ENCODE measurements at regions not wholly inside any gene's neighbourhood (a gene's known extent, or its start where the extent isn't known, plus 50 kb on each side); places are given as distances from the start of the nearest gene placed in this dataset.
"Not testable (repeated sequence)": the region's sequence is repeated elsewhere in the genome, so short reads cannot be mapped to it uniquely, and the experiment has no call there.

- no peak for DNase-seq
Measured at GRCh38 chr20:40894237-40894630, 134.4 kb upstream of the TOP1 start.

DNA sequence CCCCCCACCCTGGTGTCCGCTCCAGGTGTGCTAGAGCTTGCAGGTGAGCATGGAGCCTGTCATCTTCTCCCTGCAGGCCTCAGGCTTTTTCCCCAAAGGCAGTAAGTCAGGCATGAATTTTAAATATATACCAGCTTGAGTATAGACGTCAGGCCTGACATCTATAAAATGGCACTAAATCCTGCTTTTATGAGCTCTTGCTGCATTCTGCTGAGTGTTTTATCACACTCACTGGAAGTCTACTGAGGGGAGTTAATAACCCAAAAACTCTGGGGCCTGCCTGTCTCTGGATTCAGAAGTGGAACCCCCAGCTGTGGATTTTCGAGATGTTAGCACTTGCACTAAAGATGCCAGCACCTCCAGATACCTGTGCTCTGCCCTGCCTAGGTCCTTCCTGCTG is 133.4 kb upstream of the TOP1 start:
- no peak for DNase-seq

DNA sequence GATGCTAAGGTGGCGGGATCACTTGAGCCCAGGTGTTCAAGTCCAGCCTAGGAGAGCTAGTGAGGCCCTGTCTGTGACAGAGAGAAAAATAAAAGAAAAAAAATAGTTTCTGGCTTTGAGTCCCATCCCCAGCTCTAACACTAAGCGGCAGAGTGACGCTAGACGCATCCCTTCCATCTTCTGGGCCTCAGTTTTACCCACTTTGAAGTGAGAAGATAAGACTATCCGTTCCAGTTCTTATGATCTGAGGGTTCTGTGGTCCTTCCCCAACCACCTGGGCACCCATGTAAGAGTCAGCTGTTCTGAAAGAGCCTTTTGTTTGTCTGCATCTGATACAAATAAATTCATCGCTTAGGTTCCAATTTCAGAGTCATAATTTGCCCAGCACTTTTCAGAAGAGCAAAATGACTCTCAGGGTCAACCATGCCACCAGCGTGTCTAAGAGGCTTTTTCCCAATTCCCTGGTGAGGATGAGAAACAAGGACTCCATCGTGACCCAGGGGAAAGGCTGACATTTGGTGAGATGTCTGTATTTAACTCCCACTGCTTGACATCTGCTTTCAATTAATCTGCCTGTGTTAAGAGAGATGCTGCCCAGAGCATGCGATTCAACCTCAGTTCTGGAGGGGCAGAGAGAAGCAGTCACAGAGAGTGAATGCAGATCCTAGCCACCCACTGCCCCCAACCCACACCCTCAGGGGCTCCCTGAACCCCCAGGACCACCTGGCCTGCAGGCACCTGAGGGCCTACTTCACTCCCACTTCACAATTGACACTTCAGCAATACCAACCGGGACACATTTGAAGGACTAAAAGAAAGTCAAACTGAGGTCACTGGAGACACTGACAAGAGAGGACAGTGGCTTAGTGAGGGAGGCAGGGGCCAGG is 131.6 kb upstream of the TOP1 start:
- DNase-seq = no peak

DNA sequence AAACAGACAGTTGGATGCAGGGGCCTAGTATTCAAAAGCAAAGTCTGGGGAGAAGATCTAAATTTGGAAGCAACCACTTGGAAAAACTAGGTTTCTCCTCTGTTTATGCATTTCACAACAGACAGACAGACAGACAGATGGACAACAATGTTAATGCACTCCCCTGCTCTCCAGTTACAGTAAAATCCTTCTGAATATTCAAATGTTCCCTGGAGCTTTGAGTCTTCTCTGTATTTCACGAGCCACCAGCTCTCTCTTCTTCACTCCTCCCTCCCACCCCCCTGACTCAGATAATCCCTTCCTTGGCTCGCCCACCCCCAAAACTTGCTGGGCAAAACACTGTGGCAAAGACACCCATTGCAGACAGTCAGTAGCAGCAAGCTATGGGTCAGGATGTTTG is 129.3 kb upstream of the TOP1 start:
- no peak for DNase-seq

DNA sequence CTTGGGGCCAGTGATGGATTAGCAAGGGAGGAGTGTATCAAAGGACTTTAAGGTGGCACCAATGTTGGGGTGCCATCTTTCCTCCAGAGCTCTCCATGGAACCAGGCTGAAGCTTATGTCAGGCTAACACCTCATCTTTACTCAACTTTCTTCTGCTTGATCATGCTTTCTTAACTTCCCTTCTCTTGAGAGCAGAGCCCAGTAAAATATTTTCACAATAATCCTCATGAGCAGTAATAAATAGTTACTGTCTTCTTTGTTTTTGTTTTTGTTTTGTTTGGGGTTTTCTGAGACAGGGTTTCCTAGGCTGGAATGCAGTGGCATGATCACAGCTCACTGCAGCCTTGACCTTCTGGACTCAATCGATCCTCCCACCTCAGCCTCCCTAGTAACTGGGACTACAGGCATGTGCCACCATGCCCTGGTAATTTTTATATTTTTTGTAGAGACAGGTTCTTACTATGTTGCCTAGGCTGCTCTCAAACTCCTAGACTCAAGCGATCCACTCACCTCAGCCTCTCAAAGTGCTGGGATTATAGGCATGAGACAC is 127.9 kb upstream of the TOP1 start:
- DNase-seq = no peak

DNA sequence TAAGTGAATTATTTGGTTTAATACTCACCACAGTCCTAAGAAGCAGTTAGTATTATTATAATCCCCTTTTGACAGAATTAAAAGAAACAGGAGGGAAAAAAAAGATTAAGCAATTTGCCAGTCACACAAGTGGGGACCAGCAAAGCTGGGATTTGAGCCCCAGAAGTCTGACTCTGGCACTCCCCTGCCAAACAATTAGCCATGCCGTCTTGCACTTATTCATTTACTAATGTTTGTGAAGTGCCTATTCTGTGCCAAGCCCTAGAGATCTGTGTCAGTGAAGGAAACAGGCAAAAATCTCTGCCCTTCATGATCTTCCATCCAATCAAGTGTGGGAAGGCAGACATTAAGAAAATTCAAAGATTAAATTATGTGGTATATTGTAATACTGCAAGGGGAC is 126.0 kb upstream of the TOP1 start:
- no peak for DNase-seq

DNA sequence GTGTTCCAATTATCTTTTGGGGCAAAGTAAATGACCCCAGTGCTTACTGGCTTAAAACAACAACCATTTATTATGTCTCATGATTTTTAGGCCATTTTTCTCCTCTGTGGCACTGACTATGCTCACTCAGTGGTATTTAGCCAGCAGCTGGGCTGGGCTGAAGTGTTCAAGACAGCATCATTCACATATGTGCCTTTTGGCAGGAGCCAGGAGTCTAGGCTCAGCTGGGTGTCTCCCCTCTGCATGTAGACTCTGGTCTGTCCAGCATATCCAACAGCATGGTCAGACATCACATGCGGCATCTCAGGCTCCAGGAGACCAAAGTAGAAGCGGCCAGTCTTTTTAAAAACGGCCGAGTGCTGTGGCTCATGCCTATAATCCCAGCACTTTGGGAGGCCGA is 120.3 kb upstream of the TOP1 start:
- no peak for DNase-seq

- DNase-seq = not testable (repeated sequence)
Measured at GRCh38 chr20:40909489-40909888, 119.1 kb upstream of the TOP1 start.

- not testable (repeated sequence) for DNase-seq
Measured at GRCh38 chr20:40910436-40910835, 118.2 kb upstream of the TOP1 start.

DNA sequence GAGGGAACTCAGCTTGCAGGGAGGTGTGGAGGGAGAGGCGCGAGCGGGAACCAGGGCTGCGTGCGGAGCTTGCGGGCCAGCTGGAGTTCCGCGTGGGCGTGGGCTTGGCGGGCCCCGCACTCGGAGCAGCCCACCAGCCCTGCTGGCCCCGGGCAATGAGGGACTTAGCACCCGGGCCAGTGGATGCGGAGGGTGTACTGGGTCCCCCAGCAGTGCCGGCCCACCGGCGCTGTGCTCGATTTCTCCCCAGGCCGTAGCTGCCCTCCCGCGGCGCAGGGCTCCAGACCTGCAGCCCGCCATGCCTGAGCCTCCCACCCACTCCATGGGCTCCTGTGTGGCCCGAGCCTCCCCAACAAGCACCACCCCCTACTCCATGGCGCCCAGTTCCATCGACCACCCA is 117.5 kb upstream of the TOP1 start:
- DNase-seq = not testable (repeated sequence)

- DNase-seq = no peak
Measured at GRCh38 chr20:40913224-40914185, 115.1 kb upstream of the TOP1 start.

GRCh38 chr20:40915756-40916155 is 112.9 kb upstream of the TOP1 start:
- DNase-seq = no peak

DNA sequence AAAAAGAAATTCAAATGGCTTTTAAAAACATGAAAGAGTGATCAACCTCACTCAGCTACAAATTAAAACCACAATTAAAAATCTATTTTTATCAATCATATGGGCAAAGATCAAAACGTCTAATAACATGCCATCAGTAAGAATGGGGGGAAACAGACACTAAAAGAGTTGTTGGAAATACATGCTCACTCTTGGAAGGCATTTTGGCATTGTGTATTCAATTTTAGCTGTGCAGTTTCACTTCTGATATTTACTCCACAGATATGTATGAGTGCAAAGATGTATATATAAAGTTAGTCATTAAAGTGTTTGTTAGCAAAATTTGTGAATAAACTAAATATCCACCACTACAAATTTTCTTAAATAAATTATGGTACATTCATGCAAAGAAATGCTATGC is 112.3 kb upstream of the TOP1 start:
- no peak for DNase-seq

DNA sequence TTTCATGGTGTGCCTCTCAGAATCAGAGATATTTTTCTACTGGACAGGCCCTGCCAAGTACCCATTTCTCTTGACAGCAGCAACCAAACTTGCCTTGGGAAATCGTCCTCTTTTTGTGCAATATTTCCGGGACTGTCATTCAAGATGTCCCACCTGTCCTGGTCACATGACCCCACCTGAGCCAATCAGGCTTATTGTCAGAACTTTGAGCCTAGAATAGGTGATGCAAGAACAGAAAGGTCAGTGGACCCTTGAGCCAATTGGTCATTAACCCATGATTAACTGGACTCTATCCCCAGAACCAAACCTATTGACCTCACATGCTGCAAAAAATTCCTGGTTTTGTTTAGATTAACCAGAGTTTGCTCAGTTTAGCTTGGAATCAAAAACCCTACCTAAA is 108.3 kb upstream of the TOP1 start:
- DNase-seq = no peak

DNA sequence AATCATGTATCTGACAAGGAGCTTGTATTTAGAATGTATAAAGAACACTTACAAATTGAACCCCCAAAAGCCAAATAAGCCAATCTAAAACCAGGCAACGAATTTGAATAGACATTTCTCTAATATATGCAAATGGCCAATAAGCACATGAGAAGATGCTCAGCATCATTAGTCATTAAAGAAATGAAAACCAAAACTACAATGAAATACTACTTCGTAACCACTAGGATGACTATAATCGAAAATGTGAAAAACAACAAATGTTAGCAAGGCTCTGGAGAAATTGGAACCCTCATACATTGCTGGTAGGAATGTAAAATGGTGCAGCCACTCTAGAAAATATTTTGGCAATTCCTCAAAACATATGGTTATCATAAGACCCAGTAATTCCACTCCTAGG is 105.8 kb upstream of the TOP1 start:
- DNase-seq = no peak

DNA sequence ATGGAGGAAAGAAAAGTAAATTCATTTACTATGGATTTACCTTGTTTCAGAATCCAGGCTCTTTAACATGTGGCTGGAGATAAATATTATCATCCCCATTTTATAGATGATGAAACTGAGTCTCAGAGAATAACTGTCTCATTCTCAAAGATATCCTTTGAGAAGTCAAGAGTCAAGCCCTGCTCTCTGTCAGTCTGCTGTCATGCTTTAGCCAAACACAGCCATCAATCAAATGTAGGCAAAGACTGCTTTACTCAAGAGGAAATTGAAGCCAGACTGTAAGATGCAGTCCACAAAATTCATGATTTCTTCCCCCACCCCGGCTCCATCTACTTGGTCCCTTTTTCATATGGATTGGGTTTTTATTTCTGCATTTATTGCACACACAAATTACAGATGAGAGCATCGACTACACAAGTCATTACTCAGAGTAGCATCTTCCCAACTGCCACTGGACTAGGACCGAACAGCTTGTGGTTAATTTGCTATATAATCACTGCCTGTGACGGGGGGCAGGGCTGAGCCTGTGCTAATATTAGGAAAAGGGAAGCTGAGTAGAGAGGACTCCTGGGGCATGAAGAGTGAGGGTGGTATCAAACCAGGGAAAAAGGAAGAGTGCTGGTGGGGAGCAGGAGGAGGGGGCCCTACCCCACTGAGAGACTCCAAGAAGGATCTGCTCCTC is 102.7 kb upstream of the TOP1 start:
- DNase-seq = no peak

- DNase-seq = no peak
Measured at GRCh38 chr20:40926928-40927327, 101.7 kb upstream of the TOP1 start.

- DNase-seq = no peak
Measured at GRCh38 chr20:40930561-40930960, 98.1 kb upstream of the TOP1 start.

GRCh38 chr20:40931410-40932044 is 97.1 kb upstream of the TOP1 start:
- DNase-seq = no peak

DNA sequence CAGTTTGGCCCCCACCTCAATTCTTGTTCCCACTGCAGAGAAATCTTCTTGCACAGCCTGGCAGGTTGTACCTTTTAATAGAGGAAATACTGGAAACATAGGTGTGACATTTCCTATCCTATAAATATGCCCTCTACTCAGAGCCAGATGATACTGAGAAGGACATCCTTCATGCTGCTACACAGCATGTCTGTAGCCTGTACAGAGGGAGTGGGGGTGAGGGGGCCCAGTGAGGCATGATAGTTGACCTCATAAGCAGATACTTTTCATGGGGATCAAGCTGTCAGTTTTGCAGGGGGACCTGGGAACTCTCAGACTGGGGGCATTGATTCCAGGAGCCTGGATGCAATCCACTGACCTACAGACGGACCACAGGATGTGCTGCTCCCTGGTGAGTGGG is 96.2 kb upstream of the TOP1 start:
- no peak for DNase-seq

DNA sequence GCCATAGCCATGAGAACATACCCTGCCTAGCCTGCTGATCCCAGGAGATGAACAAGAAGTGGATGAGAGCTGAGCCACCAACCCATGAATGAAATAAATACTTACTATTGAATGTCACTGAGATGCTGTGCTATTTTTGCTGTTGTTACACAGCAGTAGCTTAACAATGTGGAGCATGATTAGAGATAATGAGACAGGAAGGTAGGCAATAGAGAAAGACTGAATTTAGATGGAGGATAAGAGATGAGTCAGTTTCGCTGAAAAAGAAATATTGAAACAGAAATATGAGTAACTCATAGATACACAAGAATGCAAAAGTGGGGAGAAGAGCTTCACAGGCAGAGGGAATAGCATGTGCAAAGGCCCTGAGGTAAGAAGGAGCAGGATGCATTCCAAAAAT is 94.9 kb upstream of the TOP1 start:
- DNase-seq = no peak

DNA sequence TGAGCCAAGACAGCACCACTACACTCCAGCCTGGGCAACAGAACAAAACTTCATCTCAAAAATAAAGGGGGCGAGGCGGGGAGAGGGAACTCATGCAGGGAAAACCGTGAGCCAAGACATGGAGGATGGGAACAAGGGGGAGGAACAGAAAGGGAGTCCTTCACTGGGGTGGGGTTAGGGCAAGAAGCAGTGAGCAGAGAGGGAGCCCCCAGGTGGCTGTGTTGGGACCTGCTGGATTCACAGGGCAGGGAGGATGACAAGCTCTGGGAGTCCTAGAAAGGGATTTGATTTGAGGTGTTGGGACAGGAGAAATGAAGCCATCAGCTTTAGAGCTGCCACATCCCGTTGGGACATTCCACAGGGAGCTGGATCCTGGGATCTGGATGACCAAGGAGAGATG is 90.6 kb upstream of the TOP1 start:
- DNase-seq = no peak

- no peak for DNase-seq
Measured at GRCh38 chr20:40939667-40940066, 89.0 kb upstream of the TOP1 start.
